ENCODE measurements at regions not wholly inside any gene's neighbourhood (a gene's known extent, or its start where the extent isn't known, plus 50 kb on each side); places are given as distances from the start of the nearest gene placed in this dataset.

GRCh38 chr13:102993348-102993747 lies 72.9 kb downstream of the SLC10A2 start:
- ChIA-PET CTCF (interaction anchor here (0.6 to 1.3 kb wide), 4 partner anchors 23 to 47 kb away, joined by 3 read pairs; no protein-coding TSS in a partner anchor), POLR2A (no interaction called here)

DNA sequence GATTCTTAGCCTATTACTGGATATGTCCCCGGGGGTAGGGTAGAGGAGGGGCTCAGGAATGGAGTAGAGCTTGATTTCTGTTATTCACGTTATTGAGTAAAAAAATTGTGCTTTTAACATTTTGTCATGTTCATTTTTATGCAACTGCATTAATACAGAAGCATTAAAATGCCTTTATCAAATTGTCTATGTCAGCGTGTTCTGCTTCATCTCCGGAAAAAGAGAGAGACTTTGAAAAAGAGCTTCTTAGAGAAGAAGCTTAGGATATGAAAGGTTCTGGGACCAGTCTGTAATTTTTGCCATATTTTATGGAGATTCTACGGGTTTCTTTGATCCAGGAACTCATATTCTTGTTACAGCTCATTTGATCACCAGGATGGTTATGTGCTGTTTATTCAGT lies 82.0 kb downstream of the SLC10A2 start:
- TF ChIP-seq, protein P1, sequence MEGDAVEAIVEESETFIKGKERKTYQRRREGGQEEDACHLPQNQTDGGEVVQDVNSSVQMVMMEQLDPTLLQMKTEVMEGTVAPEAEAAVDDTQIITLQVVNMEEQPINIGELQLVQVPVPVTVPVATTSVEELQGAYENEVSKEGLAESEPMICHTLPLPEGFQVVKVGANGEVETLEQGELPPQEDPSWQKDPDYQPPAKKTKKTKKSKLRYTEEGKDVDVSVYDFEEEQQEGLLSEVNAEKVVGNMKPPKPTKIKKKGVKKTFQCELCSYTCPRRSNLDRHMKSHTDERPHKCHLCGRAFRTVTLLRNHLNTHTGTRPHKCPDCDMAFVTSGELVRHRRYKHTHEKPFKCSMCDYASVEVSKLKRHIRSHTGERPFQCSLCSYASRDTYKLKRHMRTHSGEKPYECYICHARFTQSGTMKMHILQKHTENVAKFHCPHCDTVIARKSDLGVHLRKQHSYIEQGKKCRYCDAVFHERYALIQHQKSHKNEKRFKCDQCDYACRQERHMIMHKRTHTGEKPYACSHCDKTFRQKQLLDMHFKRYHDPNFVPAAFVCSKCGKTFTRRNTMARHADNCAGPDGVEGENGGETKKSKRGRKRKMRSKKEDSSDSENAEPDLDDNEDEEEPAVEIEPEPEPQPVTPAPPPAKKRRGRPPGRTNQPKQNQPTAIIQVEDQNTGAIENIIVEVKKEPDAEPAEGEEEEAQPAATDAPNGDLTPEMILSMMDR (IDR thresholded peaks at IDR 0.05; ENCODE audit: control extremely low read depth, extremely low read depth, low read depth, missing control alignments), result no peak
- ChIA-PET CTCF (interaction anchor here (1.0 to 1.5 kb wide), 4 partner anchors 13 to 156 kb away, joined by 3 to 5 read pairs (median 4); no protein-coding TSS in a partner anchor), POLR2A (no interaction called here)
- DNase-seq (ENCODE audit: extremely low spot score), result no peak

More at GRCh38 chr13:102993348-102993747, 72.9 kb downstream of the SLC10A2 start:
- no peak for DNase-seq (ENCODE audit: extremely low spot score)
- TF ChIP-seq, protein P1 (IDR thresholded peaks at IDR 0.05; ENCODE audit: control extremely low read depth, extremely low read depth, low read depth, missing control alignments), result no peak

DNA sequence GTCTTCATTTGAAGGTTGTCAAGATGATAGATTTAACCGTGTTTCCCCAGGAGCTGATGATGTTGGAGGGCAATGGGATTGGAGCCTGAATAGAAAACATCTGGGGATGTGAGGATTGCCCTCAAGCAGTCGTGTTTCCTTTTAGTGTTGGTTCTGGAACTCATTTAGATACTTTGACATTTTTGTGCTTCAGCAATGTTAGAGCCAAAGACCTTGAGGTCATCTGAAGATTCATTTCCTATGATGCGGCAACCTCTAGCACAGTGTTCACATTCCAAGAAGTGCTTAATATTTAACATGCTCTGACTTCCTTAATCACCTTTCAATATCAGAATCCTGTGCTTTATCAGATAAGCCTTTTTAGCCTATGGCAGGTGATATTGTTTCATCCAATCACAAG lies 82.7 kb downstream of the SLC10A2 start:
- ChIA-PET POLR2A (no interaction called here), CTCF (interaction anchor here (1.3 kb wide), 1 partner anchor 38 kb away, joined by 4 read pairs; no protein-coding TSS in a partner anchor)
- TF ChIP-seq, protein P1 (IDR thresholded peaks at IDR 0.05; ENCODE audit: control extremely low read depth, extremely low read depth, low read depth, missing control alignments), result no peak
- no peak for DNase-seq (ENCODE audit: extremely low spot score)

- no peak for DNase-seq (ENCODE audit: extremely low spot score)
- TF ChIP-seq, protein P1 (IDR thresholded peaks at IDR 0.05; ENCODE audit: control extremely low read depth, extremely low read depth, low read depth, missing control alignments), result no peak
- ChIA-PET POLR2A (no interaction called here), CTCF (interaction anchor here (0.8 to 1.9 kb wide), 4 partner anchors 8 to 19 kb away, joined by 3 to 5 read pairs (median 3); no protein-coding TSS in a partner anchor)
Observed at GRCh38 chr13:102980331-102980982, 85.8 kb downstream of the SLC10A2 start.

DNA sequence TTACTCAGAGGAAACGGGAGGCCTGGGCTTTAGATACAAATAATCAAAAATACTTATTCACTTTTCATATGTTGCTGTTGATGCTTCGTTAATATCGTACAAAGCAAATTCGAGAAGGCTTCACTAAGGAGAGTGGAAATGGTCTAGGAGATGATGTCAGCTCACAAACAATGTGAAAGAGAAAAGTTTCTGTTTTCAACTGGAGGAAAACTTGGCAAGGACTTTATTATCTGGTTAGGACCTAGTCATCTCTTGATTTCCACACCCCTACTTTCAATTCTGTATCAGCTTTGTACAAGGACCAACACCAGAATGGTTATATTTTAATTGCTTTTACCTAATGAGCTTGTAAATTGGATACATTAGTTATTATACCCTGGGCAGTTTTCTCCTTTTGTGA lies 88.0 kb downstream of the SLC10A2 start:
- TF ChIP-seq, protein P1 (IDR thresholded peaks at IDR 0.05; ENCODE audit: control extremely low read depth, extremely low read depth, low read depth, missing control alignments), result no peak
- ChIA-PET POLR2A (no interaction called here), CTCF (interaction anchor here (1.0 to 2.1 kb wide), 6 partner anchors 8 to 23 kb away, joined by 3 to 6 read pairs (median 4); no protein-coding TSS in a partner anchor)
- no peak for DNase-seq (ENCODE audit: extremely low spot score)

- ChIA-PET POLR2A (no interaction called here), CTCF (interaction anchor here (1.0 to 2.1 kb wide), 6 partner anchors 8 to 62 kb away, joined by 3 to 6 read pairs (median 4); no protein-coding TSS in a partner anchor)
- TF ChIP-seq, protein P1 (IDR thresholded peaks at IDR 0.05; ENCODE audit: control extremely low read depth, extremely low read depth, low read depth, missing control alignments), result no peak
- DNase-seq (ENCODE audit: extremely low spot score), result no peak
Observed at GRCh38 chr13:102977471-102977870, 88.7 kb downstream of the SLC10A2 start.
